HG03045 (cell line): ENCODE measurements at regions not wholly inside any gene's neighbourhood (a gene's known extent, or its start where the extent isn't known, plus 50 kb on each side); places are given as distances from the start of the nearest gene placed in this dataset.

ENCODE experiments used
- ATAC-seq: cut with Tn5 transposase; IDR thresholded peaks from one replicate; pipeline ENCODE4 v1.9.1; 2021; ENCODE audit warnings: mild to moderate bottlenecking, moderate library complexity; ENCODE audit not compliant: unreplicated experiment

DNA sequence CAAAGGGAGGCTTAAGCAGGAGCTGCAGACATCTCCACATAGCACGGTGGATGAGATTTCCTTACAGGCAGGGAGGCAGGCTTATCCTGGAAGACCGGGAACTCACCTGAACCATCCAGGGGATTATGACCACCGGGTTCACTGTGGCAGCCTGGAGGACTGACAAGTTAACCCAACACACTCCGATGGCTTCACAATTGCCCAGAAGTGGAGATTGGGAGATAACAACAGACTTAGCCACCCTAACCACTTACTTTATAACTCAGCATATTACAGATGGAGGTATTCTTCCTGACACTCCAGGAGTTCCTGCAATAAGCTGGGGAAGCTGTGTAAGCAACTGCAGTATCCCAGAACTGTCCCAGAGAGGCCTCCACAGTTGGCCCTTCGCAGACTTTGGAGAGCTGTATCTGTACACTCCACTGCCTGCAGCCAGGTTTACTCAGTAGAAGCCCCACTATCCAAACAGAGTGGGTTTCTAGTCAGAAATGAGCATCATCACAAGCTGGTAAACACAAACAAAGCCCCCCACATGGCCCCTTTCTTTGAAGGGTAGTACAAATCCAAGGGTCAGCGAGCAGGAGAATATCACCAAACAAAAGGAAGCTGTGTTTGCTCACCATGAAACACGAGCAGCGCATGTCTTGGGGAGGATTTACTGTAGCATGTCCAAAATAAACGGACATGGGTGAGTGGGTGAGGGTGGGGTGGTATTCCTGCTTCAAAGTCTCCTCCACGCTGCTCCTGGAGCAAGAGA lies 462.2 kb downstream of the RASEF start:
- no peak for ATAC-seq

DNA sequence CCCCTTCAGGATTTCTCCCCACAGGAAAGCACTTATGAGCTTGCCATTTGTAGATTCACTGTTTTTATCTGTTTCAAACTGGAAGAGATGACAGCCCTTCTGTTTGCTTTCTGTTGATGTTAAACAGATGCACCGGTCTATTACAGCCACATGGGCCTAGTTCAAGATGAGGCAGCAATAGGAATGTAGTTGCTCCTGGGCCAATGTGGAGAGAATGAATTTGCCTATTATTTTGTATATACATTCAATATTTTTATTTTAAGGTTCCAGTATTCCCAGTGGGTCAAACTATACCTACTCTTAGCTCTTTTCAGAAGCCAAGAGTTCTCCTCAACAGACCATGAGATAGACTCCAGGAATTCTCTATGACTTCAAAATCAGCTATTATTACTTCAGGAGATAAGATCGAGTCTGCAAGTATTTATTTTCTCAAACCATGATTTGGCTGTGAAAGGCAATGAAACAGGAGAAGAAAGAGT lies 461.6 kb downstream of the RASEF start:
- no peak for ATAC-seq

DNA sequence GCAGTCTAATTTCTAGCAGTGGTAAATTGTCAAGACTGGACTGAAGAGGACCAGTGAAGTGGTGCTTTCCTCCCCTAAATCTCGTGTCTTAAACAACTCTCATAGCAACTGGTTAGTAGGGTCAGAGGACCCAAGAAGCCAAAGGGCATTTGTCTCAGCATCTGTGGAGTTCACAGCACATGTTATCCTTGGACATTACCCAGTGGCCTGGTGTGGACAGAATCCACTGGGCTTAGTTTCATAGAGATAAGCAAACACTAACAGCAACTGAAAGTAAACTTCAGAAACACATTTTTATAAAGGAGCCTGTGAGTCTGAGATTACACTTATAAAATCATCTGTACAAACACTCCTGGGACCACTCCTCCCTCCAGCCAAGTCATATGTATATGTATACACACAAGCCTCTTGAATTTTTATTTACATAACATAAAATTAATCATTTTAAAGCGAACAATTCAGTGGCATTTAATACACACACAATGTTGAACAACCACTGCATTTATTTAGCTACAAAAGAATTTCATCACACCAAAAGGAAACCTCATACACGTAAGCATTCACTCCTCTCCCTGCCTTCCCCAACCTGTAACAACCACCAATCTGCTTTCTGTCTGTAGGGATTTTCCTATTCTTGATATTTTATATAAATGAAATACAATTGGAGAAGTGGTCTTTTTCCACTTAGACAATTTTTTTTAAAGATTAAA lies 457.8 kb downstream of the RASEF start:
- no peak for ATAC-seq

DNA sequence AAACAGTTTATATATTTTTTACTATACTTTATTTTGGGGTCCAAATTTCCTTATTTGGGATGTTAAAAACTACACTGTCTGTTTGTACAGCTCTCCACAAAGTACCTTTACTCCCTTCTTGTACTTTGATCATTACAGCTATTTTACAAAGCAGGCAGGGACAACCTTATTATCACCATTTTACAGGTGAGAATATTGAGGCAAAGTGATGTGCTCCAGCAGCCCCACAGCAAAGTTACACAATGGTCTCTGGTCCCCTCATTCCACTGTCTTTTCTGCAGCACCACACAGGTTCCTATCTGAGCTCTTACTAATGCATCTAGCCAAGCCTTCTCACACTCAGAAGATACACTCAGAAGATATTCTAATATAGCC lies 457.3 kb downstream of the RASEF start:
- no peak for ATAC-seq

DNA sequence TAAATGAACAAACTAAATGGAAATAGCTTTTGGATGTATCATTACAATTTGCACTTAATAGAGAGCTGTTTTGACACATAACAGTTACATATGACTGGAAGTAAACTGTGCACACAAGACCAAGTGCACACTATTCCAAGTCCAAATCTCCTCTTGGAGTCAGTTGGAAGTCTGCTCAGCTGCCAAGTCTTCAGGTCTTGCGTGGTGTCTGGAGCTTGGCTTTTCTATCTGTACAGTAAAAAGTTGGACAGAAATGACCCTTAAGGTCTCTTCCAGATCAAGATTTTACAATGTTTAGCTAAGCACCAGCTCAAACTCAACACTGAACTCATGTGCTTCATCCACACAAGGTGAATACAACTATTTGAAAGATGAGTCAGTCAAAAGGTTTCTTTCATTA lies 456.9 kb downstream of the RASEF start:
- ATAC-seq: no peak

DNA sequence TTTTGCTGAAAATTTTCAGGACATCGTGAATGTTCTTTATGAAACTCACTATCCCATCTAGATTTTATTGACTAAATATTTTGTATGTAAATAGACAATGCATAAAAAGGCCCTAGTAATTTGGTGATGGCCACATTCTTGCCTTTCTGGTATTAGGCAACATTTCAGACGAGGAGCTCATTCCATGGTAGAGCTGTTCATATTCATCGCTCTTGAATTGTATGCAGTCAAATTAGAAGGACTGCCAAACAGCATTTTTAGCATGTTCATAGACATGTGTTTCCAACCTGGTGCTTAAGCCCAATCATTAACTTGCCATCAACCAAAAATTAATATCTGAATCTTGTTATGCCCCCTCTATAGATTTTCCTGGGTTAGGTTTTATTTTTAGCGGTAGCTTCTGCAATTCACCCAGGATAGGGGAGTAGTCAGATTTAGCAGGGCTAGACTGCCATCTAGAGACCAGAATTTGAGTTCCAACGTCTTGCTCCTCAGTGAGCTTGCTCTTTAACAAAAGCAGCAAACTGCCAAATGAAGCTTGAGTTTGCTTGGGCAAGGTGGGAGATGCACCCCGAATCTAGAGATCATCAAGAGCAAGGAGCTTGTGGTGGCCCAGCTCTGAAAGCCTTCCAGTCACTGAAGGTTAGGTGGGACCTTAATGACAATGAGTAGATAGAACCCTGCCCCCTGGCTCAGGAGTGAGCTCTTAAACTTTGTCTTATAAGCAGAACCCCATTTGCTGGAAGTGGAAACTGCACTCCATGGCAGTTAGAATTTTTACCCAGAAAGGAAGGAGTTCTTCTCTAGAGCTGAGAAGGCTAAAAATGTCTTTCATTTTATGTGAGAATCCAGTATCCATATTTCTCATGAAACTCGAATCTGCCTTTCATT lies 456.2 kb downstream of the RASEF start:
- ATAC-seq: no peak

DNA sequence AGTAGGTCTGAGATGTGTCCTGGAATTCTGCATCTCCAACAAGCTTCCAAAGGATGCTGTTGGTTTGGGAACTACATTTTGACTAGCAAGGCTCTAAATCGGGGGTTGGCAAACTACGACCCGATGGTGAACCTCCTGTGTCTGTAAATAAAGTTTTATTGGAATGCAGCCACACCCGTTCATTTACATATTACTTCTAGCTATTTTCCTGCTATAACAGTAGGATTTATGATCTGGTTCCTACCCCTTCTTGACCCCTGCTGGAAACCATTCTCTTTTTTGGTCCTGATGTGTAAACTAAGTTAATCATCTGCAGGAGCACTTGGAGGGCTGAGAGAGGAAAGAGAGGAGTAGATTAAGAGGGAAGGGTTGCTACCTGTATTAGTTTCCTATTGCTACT lies 454.5 kb downstream of the RASEF start:
- ATAC-seq: no peak

DNA sequence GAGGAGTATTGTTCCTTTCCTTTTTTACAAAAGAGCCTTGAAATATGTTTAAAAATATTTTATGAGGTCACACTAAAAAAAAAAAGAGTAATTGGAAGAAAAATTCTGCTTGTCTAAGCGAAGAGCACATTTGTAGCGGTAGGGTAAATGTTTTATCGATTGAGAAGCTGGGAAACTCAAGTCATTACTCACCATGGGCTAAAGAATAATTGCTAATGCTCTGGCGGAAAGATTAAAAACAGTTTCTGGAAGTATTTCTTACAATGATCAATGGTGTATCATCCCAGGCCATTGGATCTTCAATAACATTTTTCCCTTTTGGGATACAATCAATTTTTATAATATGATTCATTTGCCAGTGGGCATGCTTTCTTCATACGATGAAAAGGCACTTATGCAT lies 450.0 kb downstream of the RASEF start:
- no peak for ATAC-seq

DNA sequence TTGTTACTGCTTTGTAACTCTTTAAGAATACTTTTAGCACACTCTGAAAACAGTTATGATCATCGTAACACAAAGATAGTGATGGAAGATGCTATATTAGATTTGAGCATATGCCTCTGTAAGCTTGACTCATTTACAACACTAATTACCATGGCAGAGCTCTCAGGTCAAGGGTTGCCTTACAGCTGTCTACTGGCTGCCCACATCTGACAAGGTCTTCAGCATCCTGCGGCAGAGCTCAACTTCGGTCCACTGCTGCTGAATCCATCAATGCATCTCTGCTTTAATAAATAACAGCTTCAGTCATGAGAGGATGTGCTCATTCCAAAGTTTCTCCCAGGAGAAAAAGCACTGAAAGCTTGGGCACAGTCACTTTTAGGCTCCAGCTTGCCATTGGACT lies 449.4 kb downstream of the RASEF start:
- ATAC-seq: no peak

DNA sequence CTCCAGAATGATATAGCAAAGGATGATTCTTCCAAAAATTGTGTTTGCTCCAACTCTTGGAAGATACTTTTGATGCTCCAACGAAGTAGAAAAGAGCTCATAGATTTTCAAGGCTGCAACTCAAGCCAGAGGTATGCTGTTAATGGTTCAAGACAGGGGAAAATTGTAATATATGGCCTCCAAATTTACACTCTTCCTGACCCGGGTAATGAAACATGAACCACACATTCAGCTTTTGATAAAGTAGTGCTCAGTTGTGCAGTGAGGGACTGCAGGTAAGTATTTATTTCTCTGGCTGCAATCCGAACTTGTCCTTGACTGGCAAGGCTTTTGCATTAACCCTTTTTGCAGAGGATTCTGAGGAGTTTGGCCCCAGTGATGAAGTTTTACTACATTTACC lies 446.4 kb downstream of the RASEF start:
- ATAC-seq: no peak

DNA sequence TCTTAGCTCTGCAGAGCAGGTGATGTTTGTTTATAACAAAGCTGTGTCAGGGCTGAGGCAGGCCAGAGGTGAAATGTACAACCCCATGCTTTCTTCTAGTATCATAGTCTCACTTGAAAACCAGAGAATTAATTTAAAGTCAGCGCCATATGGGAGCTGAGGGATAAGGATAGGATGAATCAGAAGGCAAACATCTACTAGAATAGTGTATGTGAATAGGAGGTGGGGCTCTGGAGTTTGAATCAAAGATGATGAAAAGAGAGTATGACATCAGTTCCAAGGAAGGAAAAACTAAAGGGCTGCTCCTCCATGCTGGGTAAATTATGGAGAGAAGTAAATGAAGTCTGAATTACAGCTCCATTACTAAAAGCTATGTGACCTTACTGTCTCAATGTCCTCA lies 441.5 kb downstream of the RASEF start:
- ATAC-seq: no peak

DNA sequence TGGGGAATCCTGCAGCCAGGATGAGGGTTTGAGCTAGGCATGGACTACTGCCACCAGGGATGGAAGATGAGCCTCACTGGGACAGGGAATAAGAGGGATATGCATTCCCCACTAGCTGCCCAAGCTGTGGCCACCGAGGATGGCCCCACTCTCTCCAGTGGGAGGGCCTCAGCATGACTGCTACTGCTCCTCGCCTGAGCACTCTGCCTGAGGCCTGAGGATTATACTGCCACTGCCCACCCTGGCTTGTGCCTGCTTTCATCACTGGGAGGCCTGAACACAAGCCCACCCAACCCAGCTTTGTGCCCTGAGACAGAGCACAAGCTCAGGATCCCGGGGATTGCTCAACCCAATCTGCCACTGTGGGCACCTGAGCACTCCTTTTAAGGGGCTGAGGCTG lies 425.6 kb downstream of the RASEF start:
- no peak for ATAC-seq

DNA sequence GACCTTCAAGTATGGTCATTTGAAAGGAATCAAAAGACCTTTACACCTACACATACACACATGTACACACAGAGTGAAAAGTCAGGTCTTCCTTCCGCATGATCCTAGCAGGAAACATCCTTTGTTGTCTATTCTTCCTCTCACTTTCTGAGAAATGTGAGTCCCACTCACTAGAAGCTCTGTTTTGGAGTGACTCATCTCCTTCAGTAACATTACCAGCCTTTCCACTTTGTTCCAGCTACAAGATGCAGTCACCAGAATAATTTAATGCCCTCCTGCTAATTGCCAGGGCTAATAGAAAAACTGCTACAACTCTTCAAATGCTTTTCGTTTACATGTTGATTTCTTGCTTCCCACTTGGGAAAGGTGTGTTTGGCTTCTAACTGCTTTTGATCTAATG lies 417.3 kb downstream of the RASEF start:
- ATAC-seq: no peak

DNA sequence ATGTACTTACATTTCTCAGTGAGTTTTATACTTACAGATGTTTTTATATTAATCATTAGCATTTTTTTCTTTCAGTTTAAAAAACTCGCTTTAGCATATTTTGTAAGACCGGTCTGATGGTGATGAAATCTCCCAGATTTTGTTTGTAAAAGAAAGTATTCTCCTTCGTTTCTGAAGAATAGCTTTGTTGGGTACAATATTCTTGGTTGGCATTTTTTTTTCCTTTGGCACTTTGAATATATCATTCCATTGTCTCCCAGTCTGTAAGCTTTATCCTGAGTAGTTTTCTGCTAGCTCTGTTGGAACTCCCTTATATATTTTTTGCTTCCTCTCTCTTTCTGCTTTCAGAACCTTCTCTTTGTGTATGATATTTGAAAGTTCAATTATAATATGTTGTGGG lies 412.6 kb downstream of the RASEF start:
- no peak for ATAC-seq

DNA sequence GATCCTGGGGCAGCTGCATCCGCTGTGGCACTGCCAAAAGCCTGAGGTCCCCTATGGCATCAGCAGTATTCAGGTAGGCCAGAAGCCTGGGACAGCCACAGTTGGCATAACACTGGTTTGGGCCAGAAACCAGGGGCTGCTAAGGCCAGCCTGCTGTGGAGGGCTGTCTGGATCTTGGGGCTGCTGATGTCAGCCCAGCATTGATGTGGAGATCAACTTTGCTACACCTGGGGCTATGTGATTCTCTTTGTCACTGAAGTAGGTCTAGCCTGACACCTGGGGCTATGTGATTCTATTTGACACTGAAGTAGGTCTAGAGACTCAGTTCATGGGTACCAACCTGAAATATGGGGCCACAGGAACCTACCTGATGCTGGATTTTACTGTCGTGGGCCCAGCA lies 411.5 kb downstream of the RASEF start:
- ATAC-seq: no peak

DNA sequence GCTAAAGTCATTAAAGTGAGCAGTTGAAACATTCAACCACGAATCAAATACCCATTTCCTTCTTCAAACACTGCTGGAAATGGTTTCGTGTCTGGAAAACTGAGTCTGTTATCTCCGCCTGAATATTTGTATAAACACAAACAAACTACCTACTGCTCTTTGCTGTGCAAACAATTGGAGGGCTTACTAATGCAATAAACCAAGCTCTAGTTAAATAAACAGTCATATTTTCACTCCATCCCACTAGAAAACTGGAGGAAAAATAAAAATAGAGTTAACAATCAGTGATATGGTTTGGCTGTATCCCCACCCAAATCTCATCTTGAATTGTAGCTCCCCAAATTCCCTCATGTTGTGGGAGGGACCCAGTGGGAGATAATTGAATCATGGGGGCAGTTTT lies 397.6 kb downstream of the RASEF start:
- ATAC-seq: no peak

DNA sequence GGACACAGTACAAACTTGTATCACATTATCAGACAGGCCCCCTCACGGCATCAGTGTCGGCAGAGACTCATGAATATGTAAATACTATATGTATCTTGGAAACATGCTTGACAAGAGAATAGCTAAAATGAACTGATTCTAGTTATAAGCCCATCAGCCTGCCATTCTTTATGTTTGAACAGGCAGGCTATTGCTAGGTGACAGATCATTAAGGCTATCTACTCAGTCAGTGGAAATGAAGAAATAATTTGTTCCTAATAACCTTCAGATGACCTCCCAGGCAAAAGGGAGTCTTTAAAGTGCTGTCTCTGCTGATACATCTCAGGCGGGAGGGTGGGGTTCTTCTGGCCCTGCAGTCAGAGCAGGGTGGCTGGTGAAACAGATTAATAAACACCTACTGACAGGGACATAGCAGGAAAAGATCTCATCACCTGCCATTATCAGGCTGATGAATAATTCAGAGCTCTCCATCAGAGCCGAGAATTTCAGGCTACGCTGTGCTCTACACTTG lies 394.2 kb downstream of the RASEF start:
- ATAC-seq: no peak

DNA sequence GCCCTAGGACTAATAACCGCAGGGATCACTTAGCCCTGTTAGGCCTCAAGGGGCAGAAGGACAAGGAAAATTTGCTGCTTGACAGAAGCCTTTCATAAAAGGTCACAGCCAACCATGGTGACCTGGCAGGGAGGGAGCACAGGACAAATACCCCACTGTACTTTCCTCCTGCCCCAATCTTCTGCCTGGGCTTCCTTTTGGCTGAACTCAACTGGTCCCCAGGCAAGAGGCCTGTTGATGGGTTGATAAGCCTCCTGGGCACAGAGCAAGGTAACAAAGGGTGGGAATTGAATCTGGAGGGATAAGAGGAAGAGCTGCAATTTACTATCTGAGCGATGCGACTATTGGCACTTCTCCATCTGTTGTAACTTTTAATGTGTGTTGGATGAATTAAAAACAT lies 392.9 kb downstream of the RASEF start:
- no peak for ATAC-seq

DNA sequence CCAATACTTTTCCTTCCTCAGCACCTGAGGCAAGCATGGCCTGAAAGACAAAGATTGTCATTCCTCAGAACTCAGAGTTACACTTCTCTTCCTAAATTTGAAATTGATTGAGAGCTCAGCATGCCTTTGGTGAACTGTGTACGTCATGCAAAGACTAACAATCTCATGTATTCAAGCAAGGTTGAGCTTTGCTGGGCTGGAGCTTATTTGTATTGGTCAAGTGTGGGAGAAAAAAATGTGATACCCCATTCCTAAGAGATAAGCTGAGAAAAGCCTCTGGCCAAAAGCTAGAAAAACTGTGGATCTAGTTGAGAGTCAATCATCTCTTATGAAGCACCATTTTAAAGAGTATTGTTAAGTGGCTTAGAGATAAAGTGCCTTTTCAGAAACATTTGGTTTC lies 392.2 kb downstream of the RASEF start:
- no peak for ATAC-seq

DNA sequence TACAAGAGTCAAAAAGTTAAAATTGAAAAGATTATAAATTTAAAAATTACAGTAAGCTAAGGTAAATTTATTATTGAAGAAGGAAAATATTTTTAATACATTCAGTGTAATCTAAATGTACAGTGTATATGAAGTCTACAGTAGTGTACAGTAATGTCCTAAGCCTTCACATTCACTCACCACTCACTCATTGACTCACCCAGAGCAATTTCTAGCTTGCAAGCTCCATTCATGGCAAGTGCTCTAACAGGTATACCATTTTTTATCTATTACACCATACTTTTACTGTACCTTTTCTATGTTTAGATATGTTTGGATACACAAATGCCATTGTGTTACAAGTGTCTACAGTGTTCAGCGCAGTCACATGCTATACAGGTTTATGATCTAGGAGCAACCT lies 389.7 kb downstream of the RASEF start:
- ATAC-seq: no peak

DNA sequence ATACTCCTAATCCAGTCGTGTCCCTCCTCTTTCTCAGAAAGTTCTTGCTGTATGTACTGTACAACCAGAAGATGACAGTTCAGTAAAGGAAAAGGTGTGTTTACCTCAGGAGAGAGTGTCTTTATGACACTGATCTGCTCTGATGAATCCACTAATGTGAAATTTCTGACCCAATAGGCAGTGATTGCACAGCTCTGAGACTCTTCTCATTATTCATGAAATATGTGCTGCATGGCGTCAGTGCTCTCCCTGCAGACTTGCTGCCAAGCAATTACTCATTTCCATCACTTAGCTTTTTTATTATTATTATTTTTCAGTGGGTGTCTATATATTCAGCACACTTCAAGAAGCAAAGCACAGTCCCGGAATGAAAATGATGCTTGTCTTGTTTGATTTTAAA lies 389.0 kb downstream of the RASEF start:
- ATAC-seq: no peak
